ENCODE measurements at regions not wholly inside any gene's neighbourhood (a gene's known extent, or its start where the extent isn't known, plus 50 kb on each side); places are given as distances from the start of the nearest gene placed in this dataset.

DNA sequence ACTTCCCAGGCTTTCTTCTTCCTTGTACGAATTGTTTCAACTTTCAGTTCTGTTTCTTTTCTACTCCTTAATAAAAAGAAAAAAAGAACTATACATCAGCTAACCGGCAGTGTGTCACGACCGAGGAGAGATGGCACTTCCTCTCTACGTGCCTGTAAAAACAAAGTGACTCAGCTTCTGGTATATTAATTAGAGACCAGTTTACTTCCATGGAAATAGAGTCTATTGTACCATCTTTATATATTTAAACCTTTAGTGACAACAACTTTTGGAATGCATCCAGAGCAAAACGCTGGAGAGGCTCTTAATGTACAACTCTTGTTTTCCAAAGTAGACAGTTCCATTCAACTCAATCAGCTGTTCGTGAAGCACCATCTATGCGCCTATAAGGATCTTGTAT, 94.5 kb upstream of the LIFR start:
- Histone ChIP-seq H3K14ac (ENCODE audit: insufficient read depth, low read length) (no peak overlapping the region), H2BK15ac (ENCODE audit: low read depth, low read length) (no peak overlapping the region), H4K5ac (ENCODE audit: insufficient read length, low read depth, low read length) (no peak overlapping the region), H2BK5ac (ENCODE audit: insufficient read length, low read length) (no peak overlapping the region), H3T11ph (ENCODE audit: low read length) (no peak overlapping the region), H3K79me1 (ENCODE audit: insufficient read depth, low read depth, low read length, poor library complexity, severe bottlenecking) (no peaks in the 10 kb centered on the region), H4K8ac (replicated peaks; ENCODE audit: insufficient read length, low read depth, low read length) (no peak overlapping the region), H4K20me1 (ENCODE audit: control insufficient read depth, insufficient read depth, insufficient read length) (peaks cover 2% of the 10 kb centered on the region), H2BK20ac (ENCODE audit: low read depth, low read length, poor library complexity, severe bottlenecking) (no peak overlapping the region), H3K4me1 (ENCODE audit: insufficient read depth, low read length) (no peaks in the 10 kb centered on the region; the same call in 1 of the 2 replicates), H3K9ac (ENCODE audit: extremely low read depth, insufficient read length, low read length) (no peak overlapping the region), H2BK120ac (ENCODE audit: low read depth, low read length, poor library complexity, severe bottlenecking) (no peak overlapping the region), H4K91ac (ENCODE audit: insufficient read length, low read depth, low read length) (no peak overlapping the region), H3K18ac (ENCODE audit: insufficient read length, low read depth, low read length) (no peak overlapping the region), H3K79me2 (ENCODE audit: insufficient read depth, low read length) (no peaks in the 10 kb centered on the region), H3K56ac (ENCODE audit: insufficient read length, low read depth, low read length) (no peak overlapping the region), H2AK5ac (ENCODE audit: insufficient read length, low read length) (no peak overlapping the region), H3K4ac (ENCODE audit: low read depth, low read length) (no peak overlapping the region), H3K23ac (ENCODE audit: insufficient read length, low read depth, low read length) (no peak overlapping the region), H3K27ac (ENCODE audit: insufficient read length, low read depth, low read length) (no peak overlapping the region), H3K4me2 (ENCODE audit: insufficient read depth, insufficient read length, low read length) (no peak overlapping the region), H3K9me3 (ENCODE audit: control insufficient read depth, low read depth, low read length) (no peaks in the 10 kb centered on the region), H3K27me3 (ENCODE audit: insufficient read depth, low read length) (no peaks in the 10 kb centered on the region), H2BK12ac (ENCODE audit: insufficient read length, low read depth, low read length) (no peak overlapping the region), H3K23me2 (ENCODE audit: insufficient read length, low read depth, low read length, poor library complexity, severe bottlenecking) (no peaks in the 10 kb centered on the region), H2AFZ (ENCODE audit: low read length) (no peak overlapping the region)
- Mint-ChIP-seq H3K27ac (no peak overlapping the region), H3K36me3 (ENCODE audit: insufficient read depth in 1 of 3, low read depth in 3 of 3) (no peaks in the 10 kb centered on the region), H3K4me3 (no peak overlapping the region), H3K9me3 (no peaks in the 10 kb centered on the region; a peak in 1 of 5 replicates), H3K27me3 (ENCODE audit: low read depth) (no peaks in the 10 kb centered on the region), H3K4me1 (peaks cover 19% of the 10 kb centered on the region in 2 experiments)
- TF ChIP-seq, protein P1, sequence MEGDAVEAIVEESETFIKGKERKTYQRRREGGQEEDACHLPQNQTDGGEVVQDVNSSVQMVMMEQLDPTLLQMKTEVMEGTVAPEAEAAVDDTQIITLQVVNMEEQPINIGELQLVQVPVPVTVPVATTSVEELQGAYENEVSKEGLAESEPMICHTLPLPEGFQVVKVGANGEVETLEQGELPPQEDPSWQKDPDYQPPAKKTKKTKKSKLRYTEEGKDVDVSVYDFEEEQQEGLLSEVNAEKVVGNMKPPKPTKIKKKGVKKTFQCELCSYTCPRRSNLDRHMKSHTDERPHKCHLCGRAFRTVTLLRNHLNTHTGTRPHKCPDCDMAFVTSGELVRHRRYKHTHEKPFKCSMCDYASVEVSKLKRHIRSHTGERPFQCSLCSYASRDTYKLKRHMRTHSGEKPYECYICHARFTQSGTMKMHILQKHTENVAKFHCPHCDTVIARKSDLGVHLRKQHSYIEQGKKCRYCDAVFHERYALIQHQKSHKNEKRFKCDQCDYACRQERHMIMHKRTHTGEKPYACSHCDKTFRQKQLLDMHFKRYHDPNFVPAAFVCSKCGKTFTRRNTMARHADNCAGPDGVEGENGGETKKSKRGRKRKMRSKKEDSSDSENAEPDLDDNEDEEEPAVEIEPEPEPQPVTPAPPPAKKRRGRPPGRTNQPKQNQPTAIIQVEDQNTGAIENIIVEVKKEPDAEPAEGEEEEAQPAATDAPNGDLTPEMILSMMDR (conservative IDR thresholded peaks at IDR 0.05): no peak
- DNase-seq: no peak
- no CpG with 5 or more reads among the region's 8 CpGs for WGBS (ENCODE audit: extremely low coverage, insufficient read length, low lambda C conversion rate)

All from H9 (cell line).